ENCODE measurements at regions not wholly inside any gene's neighbourhood (a gene's known extent, or its start where the extent isn't known, plus 50 kb on each side); places are given as distances from the start of the nearest gene placed in this dataset.

DNA sequence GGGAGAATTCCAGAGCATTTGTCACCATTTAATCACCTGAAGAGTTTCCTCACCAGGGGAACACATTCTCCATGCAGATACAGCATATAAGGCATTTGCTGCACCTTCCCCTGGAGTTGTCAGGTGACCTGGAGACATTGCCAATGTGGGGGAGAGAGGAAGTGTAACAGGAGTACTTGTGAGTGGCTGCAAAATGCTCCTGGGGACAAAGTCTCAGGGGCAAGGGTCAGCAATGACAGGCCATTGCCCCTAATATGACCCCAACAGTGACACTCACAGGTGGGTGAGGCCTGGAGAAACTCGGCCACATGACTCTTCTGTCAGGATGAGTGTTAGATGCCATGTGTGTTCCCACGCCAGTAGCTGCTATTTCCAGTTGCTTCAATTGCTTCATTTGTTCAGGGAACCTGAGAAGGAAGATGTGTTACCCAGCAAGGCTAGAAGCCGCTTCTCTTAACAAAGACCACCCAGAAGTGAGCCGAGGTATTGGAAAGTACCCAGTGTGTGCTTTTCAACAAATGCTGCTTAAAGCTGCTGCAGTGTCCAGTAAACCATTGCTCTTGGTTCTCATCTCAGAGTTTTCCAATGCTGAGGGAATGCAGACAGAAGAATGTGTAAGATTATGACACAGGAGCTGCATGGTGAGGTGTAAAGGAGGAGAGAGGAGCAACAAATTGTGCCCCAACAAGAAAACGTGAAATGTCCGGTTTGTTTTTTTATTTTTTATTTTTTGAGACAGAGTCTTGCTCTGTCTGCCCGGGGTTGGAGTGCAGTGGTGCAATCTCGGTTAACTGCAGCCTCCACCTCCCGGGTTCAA lies 128.2 kb upstream of the SLC44A1 start:
- H3K27me3 ChIP-seq (ENCODE audit: insufficient read depth): no peaks in the 10 kb centered on the region
- no peaks in the 10 kb centered on the region for H3K79me2 ChIP-seq (ENCODE audit: insufficient read depth)
- H3K36me3 ChIP-seq (replicated peaks in 1 of 2; ENCODE audit: control insufficient read depth in 1 of 2, insufficient read depth in 2 of 2, low read length in 1 of 2): no peaks in the 10 kb centered on the region
- POLR2A ChIA-PET: no interaction called here
- H3K4me1 ChIP-seq (ENCODE audit: control insufficient read depth in 1 of 2, insufficient read depth in 2 of 2, low read depth in 1 of 2, low read length in 1 of 2): no peaks in the 10 kb centered on the region
- H3K9ac ChIP-seq: no peak overlapping the region
- TF ChIP-seq RXRA (IDR thresholded peaks at IDR 0.05; ENCODE audit: borderline replicate concordance, low read depth) (no peak), ELF1 (IDR thresholded peaks at IDR 0.05) (no peak), NFIC (IDR thresholded peaks at IDR 0.05; ENCODE audit: borderline replicate concordance) (no peak), RAD21 (IDR thresholded peaks at IDR 0.05; ENCODE audit: low read length) (no peak), POLR2AphosphoS5 (IDR thresholded peaks at IDR 0.05; ENCODE audit: low read depth, low read length) (no peak), TEAD4 (IDR thresholded peaks at IDR 0.05; ENCODE audit: borderline replicate concordance, insufficient read depth) (no peak), FOXM1 (IDR thresholded peaks at IDR 0.05; ENCODE audit: low read depth) (no peak), TAF1 (IDR thresholded peaks at IDR 0.05; ENCODE audit: borderline replicate concordance, low read depth, low read length) (no peak), NRF1 (IDR thresholded peaks at IDR 0.05; ENCODE audit: low read depth, low read length) (no peak), MAX (IDR thresholded peaks at IDR 0.05; ENCODE audit: low read depth) (no peak), MXI1 (IDR thresholded peaks at IDR 0.05; ENCODE audit: low read depth, low read length) (no peak), SMC3 (IDR thresholded peaks at IDR 0.05; ENCODE audit: low read depth, low read length) (no peak), TCF12 (IDR thresholded peaks at IDR 0.05) (no peak)
- TF ChIP-seq, protein P1, sequence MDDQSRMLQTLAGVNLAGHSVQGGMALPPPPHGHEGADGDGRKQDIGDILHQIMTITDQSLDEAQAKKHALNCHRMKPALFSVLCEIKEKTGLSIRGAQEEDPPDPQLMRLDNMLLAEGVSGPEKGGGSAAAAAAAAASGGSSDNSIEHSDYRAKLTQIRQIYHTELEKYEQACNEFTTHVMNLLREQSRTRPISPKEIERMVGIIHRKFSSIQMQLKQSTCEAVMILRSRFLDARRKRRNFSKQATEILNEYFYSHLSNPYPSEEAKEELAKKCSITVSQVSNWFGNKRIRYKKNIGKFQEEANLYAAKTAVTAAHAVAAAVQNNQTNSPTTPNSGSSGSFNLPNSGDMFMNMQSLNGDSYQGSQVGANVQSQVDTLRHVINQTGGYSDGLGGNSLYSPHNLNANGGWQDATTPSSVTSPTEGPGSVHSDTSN (IDR thresholded peaks at IDR 0.05): no peak
- TF ChIP-seq, protein P2, sequence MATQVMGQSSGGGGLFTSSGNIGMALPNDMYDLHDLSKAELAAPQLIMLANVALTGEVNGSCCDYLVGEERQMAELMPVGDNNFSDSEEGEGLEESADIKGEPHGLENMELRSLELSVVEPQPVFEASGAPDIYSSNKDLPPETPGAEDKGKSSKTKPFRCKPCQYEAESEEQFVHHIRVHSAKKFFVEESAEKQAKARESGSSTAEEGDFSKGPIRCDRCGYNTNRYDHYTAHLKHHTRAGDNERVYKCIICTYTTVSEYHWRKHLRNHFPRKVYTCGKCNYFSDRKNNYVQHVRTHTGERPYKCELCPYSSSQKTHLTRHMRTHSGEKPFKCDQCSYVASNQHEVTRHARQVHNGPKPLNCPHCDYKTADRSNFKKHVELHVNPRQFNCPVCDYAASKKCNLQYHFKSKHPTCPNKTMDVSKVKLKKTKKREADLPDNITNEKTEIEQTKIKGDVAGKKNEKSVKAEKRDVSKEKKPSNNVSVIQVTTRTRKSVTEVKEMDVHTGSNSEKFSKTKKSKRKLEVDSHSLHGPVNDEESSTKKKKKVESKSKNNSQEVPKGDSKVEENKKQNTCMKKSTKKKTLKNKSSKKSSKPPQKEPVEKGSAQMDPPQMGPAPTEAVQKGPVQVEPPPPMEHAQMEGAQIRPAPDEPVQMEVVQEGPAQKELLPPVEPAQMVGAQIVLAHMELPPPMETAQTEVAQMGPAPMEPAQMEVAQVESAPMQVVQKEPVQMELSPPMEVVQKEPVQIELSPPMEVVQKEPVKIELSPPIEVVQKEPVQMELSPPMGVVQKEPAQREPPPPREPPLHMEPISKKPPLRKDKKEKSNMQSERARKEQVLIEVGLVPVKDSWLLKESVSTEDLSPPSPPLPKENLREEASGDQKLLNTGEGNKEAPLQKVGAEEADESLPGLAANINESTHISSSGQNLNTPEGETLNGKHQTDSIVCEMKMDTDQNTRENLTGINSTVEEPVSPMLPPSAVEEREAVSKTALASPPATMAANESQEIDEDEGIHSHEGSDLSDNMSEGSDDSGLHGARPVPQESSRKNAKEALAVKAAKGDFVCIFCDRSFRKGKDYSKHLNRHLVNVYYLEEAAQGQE (IDR thresholded peaks at IDR 0.05; ENCODE audit: low read depth, low read length): no peak
- no peak overlapping the region for H3K4me3 ChIP-seq (ENCODE audit: low read depth in 2 of 2, low read length in 1 of 2)
- H3K4me2 ChIP-seq: no peak overlapping the region
- no peaks in the 10 kb centered on the region for H3K9me2 ChIP-seq
- H2AFZ ChIP-seq (ENCODE audit: low read depth): no peak overlapping the region
- 93% methylated on average over 8 of the region's 9 CpGs for WGBS (ENCODE audit: low lambda C conversion rate)
- no peak overlapping the region for H3K27ac ChIP-seq (ENCODE audit: low read depth in 2 of 2, low read length in 1 of 2)
- no peaks in the 10 kb centered on the region for H4K20me1 ChIP-seq (ENCODE audit: insufficient read depth)
- H3K9me3 ChIP-seq: no peaks in the 10 kb centered on the region
- H3F3A ChIP-seq (replicated peaks; ENCODE audit: insufficient read depth): no peaks in the 10 kb centered on the region
- DNase-seq: no peak
- CTCF ChIA-PET: no interaction called here
